Endothelial cell of umbilical vein (primary cell): ENCODE measurements at regions not wholly inside any gene's neighbourhood (a gene's known extent, or its start where the extent isn't known, plus 50 kb on each side); places are given as distances from the start of the nearest gene placed in this dataset.
A peak's percentile ranks its signal among the peaks of the same experiment; 100 is the strongest.

Experiments used
- BruUV-seq: library from RNA; stranded (reverse); fragments of 400-500 nt; replicated peaks from 2 replicates; lab custom pipeline; 2021; lab: Mats Ljungman, UMichigan
- CTCF ChIA-PET: fragments of 300-600, 350-600 bp; sonication (Branson Sonifier 250); formaldehyde crosslinking; loops from one replicate; lab custom pipeline; 2021; ENCODE audit warnings: antibody characterized with exemption, inconsistent platforms; lab: Charles Lee
- POLR2A ChIA-PET: fragments of 300-600, 350-600 bp; sonication (Branson Sonifier 250); formaldehyde crosslinking; loops from one replicate; lab custom pipeline; 2021; ENCODE audit warnings: antibody characterized with exemption, inconsistent platforms; lab: Charles Lee
- DNase-seq: peaks from one replicate; pipeline ENCODE4 v3.0.0-alpha.2; 2011; ENCODE audit warnings: low read depth, low spot score
- FAIRE-seq: peaks from 2 replicates; lab custom pipeline; 2011; peaks lifted over from hg19 to GRCh38; lab: Jason Lieb, UNC
- H2AFZ ChIP-seq: 2 replicates; pipeline ENCODE4 v1.6.0; 2012; ENCODE audit warnings: low read depth, low read length, control low read depth, inconsistent platforms
- H3K27ac ChIP-seq: 2 replicates; pipeline ENCODE4 v1.5.1; 2011; ENCODE audit warnings: low read depth, mild to moderate bottlenecking, control low read depth, low read length, moderate library complexity; ENCODE audit not compliant: insufficient read depth
- H3K27me3 ChIP-seq, 2 experiments: 2 replicates each; pipeline versions ENCODE4 v1.6.0 to v1.6.1; 2011; ENCODE audit warnings: low read length in 2 of 2, mixed read lengths in 1 of 2; ENCODE audit not compliant: control insufficient read depth in 2 of 2, insufficient read depth in 2 of 2
- H3K36me3 ChIP-seq, 2 experiments: 2 replicates in 1 of 2; 3 replicates in 1 of 2; pipeline ENCODE4 v1.5.1; 2011; ENCODE audit warnings: low read length in 2 of 2, mild to moderate bottlenecking in 1 of 2, moderate library complexity in 1 of 2; ENCODE audit not compliant: control insufficient read depth in 2 of 2, insufficient read depth in 2 of 2; ENCODE audit errors: extremely low read depth in 1 of 2
- H3K4me1 ChIP-seq: 3 replicates; pipeline ENCODE4 v1.5.1; 2011; ENCODE audit warnings: mild to moderate bottlenecking, low read length; ENCODE audit not compliant: control insufficient read depth, insufficient read depth; ENCODE audit errors: extremely low read depth
- H3K4me2 ChIP-seq: 2 replicates; pipeline ENCODE4 v1.6.1; 2011; ENCODE audit warnings: low read length, control low read depth, mixed read lengths; ENCODE audit not compliant: insufficient read depth
- H3K4me3 ChIP-seq, 3 experiments: fragments of 200-600 bp in 1 of 3; sonication (generic), shearing (Covaris generic) in 1 of 3; replicated peaks in 1 of 3; 2 replicates each; pipeline ENCODE4 v1.5.1; 2011 to 2016; ENCODE audit warnings: control low read depth in 3 of 3, low read length in 3 of 3, mild to moderate bottlenecking in 2 of 3, inconsistent platforms in 1 of 3, low read depth in 1 of 3, moderate library complexity in 1 of 3; ENCODE audit not compliant: insufficient read depth in 1 of 3
- H3K79me2 ChIP-seq: 2 replicates; pipeline ENCODE4 v1.6.0; 2012; ENCODE audit warnings: low read length, inconsistent platforms; ENCODE audit not compliant: control insufficient read depth, insufficient read depth
- H3K9ac ChIP-seq: replicated peaks from 2 replicates; pipeline ENCODE3; 2011; ENCODE audit warnings: low read length, control low read depth; ENCODE audit not compliant: insufficient read depth; ENCODE audit errors: extremely low read depth
- H3K9me1 ChIP-seq: replicated peaks from 3 replicates; pipeline ENCODE4 v1.6.0; 2011; ENCODE audit warnings: mild to moderate bottlenecking, low read length; ENCODE audit not compliant: control insufficient read depth, insufficient read depth; ENCODE audit errors: extremely low read depth
- H3K9me3 ChIP-seq: replicated peaks from 2 replicates; pipeline ENCODE4 v1.5.1; 2012; ENCODE audit warnings: low read length, inconsistent platforms; ENCODE audit not compliant: control insufficient read depth, insufficient read depth
- H4K20me1 ChIP-seq: replicated peaks from 2 replicates; pipeline ENCODE3; 2011; ENCODE audit warnings: mild to moderate bottlenecking, low read length; ENCODE audit not compliant: control insufficient read depth, insufficient read depth; ENCODE audit errors: extremely low read depth
- EZH2 ChIP-seq: IDR thresholded peaks from 2 replicates; pipeline ENCODE4 v1.6.1; 2012; ENCODE audit warnings: borderline replicate concordance, low read depth, mild to moderate bottlenecking, moderate library complexity, low read length, inconsistent platforms; ENCODE audit not compliant: severe bottlenecking
- FOS ChIP-seq: IDR thresholded peaks from 2 replicates; pipeline ENCODE4 v1.6.1; 2011; ENCODE audit warnings: mild to moderate bottlenecking, low read length, moderate library complexity, borderline replicate concordance; ENCODE audit not compliant: insufficient read depth
- GATA2 ChIP-seq: IDR thresholded peaks from 2 replicates; pipeline ENCODE4 v1.7.0; 2011; ENCODE audit warnings: low read depth, mild to moderate bottlenecking, moderate library complexity, mixed read lengths, low read length; ENCODE audit not compliant: insufficient read length, insufficient read depth
- JUN ChIP-seq: IDR thresholded peaks from 2 replicates; pipeline ENCODE4 v1.6.1; 2011; ENCODE audit warnings: borderline replicate concordance, low read depth; ENCODE audit not compliant: insufficient read length, insufficient read depth
- MAX ChIP-seq: IDR thresholded peaks from 2 replicates; pipeline ENCODE4 v1.6.1; 2011; ENCODE audit not compliant: insufficient read depth, insufficient read length
- MYC ChIP-seq: IDR thresholded peaks from one replicate; pipeline ENCODE4 v1.6.1; 2011; ENCODE audit warnings: mild to moderate bottlenecking, low read depth, low read length
- POLR2A ChIP-seq: IDR thresholded peaks from 2 replicates; pipeline ENCODE4 v1.6.1; 2012; ENCODE audit warnings: low read depth, mild to moderate bottlenecking, control low read depth, low read length
- POLR2AphosphoS5 ChIP-seq: IDR thresholded peaks from 2 replicates; pipeline ENCODE4 v1.6.1; 2012; ENCODE audit warnings: low read depth, mild to moderate bottlenecking, control low read depth, low read length, moderate library complexity; ENCODE audit not compliant: insufficient read depth
- dilution Hi-C: fragments of 300-500 bp; cut with MboI; formaldehyde crosslinking; loops from one replicate; pipeline ENCODE4 v1.15.0; 2019; ENCODE audit warnings: low sequenced_read_pairs; ENCODE audit not compliant: extremely low pct_ligation_motif_present
- intact Hi-C: fragments of 100-400 bp; cut with micrococcal nuclease; formaldehyde crosslinking; loops from one replicate; pipeline ENCODE4 v1.10.0; 2022
- TF ChIP-seq, protein P1 (sequence below), 2 donors: IDR thresholded peaks; 1 replicate in 1 of 2; 2 replicates in 1 of 2; pipeline ENCODE4 v1.5.1; 2011; ENCODE audit warnings: low read length in 2 of 2, mild to moderate bottlenecking in 2 of 2, moderate library complexity in 2 of 2, control low read depth in 1 of 2, inconsistent platforms in 1 of 2, low read depth in 1 of 2; ENCODE audit not compliant: insufficient read depth in 1 of 2; ENCODE audit errors: extremely low read depth in 1 of 2

DNA sequence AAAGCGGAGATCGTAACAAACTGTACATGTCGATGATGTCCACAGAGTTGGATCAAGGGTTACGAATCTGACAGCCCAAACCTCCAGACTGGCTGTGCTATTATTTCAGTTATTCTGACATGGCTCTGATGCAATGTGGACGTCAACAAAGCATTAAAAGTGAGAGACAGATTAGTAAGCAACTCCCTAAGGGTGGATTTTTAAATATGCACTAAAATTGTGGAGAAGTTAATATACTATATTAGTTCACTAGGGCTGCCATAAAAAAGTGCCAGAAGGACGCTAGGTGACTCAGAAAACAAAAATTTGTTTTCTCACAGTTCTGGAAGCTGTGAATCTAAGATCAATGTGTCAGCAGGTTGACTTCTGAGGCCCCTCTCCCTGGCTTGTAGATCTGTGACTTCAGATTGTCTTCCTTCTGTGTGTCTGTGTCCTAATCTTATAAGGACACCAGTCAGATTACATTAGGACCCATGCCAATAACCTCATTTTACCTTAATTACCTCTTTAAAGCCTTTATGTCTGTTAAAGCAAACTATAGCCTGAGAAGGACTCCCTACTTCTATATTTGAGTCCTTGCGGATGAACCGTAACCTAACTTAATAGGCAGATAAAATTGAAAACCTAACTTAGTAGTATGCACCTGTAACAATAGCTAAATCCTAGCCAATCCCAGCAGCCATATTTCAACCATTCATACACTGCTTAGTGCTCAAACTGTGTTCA lies 66.0 kb upstream of the BACH1 start:
- no peak overlapping the region for H3K27ac ChIP-seq

DNA sequence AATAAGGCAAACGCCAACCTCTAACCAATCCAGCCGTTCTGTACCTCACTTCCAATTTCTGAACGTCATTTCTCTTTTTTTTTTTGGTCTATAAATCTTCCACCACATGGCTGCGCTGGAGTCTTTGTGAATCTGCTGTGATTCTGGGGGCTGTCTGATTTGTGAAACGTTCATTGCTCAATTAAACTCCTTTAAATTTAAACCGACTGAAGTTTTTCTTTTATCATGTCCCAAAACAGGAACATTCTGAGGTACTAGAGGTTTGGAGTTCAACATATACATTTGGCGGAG lies 65.5 kb upstream of the BACH1 start:
- Histone ChIP-seq H2AFZ (no peak overlapping the region), H3K9ac (no peak overlapping the region), H3K27ac (no peak overlapping the region), H3K9me3 (no peaks in the 10 kb centered on the region), H3K27me3 (no peaks in the 10 kb centered on the region), H3K4me1 (peaks cover 18% of the 10 kb centered on the region), H3K4me2 (no peak overlapping the region), H3K9me1 (no peaks in the 10 kb centered on the region), H3K79me2 (no peaks in the 10 kb centered on the region), H3K36me3 (no peaks in the 10 kb centered on the region), H3K4me3 (no peak overlapping the region), H4K20me1 (no peaks in the 10 kb centered on the region)
- dilution Hi-C loops = no loop called here
- BruUV-seq = no TSS peak
- ChIA-PET POLR2A (no interaction called here), CTCF (interaction anchor here (0.9 to 1.3 kb wide), 2 partner anchors 8 to 23 kb away, joined by 3 to 5 read pairs; no protein-coding TSS in a partner anchor)
- intact Hi-C loops = no loop called here
- FAIRE-seq (peak; percentile 62), DNase-seq (no peak)
- TF ChIP-seq JUN = no peak
- TF ChIP-seq MYC = no peak
- no peak for TF ChIP-seq POLR2A
- no peak for TF ChIP-seq MAX
- no peak for TF ChIP-seq FOS
- TF ChIP-seq, protein P1, sequence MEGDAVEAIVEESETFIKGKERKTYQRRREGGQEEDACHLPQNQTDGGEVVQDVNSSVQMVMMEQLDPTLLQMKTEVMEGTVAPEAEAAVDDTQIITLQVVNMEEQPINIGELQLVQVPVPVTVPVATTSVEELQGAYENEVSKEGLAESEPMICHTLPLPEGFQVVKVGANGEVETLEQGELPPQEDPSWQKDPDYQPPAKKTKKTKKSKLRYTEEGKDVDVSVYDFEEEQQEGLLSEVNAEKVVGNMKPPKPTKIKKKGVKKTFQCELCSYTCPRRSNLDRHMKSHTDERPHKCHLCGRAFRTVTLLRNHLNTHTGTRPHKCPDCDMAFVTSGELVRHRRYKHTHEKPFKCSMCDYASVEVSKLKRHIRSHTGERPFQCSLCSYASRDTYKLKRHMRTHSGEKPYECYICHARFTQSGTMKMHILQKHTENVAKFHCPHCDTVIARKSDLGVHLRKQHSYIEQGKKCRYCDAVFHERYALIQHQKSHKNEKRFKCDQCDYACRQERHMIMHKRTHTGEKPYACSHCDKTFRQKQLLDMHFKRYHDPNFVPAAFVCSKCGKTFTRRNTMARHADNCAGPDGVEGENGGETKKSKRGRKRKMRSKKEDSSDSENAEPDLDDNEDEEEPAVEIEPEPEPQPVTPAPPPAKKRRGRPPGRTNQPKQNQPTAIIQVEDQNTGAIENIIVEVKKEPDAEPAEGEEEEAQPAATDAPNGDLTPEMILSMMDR (IDR thresholded peaks at IDR 0.05; ENCODE audit: extremely low read depth in 1 of 2, insufficient read depth in 1 of 2, low read depth in 1 of 2, low read length in 2 of 2) = no peak
- no peak for TF ChIP-seq GATA2
- no peak for TF ChIP-seq EZH2
- TF ChIP-seq POLR2AphosphoS5 = no peak

More for the DNA sequence above, 66.0 kb upstream of the BACH1 start:
- H3K27me3 ChIP-seq = no peaks in the 10 kb centered on the region
- CTCF ChIA-PET = no interaction called here
- no peaks in the 10 kb centered on the region for H3K9me3 ChIP-seq
- H3K79me2 ChIP-seq = no peaks in the 10 kb centered on the region
- H3K4me2 ChIP-seq = no peak overlapping the region
- dilution Hi-C loops (no loop called here), intact Hi-C loops (no loop called here)
- no peak overlapping the region for H3K4me3 ChIP-seq
- DNase-seq = peak; percentile 60
- H3K36me3 ChIP-seq = no peaks in the 10 kb centered on the region
- TF ChIP-seq, protein P1 (IDR thresholded peaks at IDR 0.05; ENCODE audit: extremely low read depth in 1 of 2, insufficient read depth in 1 of 2, low read depth in 1 of 2, low read length in 2 of 2) = no peak
- TF ChIP-seq GATA2 (peak; percentile 47), JUN (peak; percentile 11), FOS (peak; percentile 56)
- H2AFZ ChIP-seq = no peak overlapping the region
- no peaks in the 10 kb centered on the region for H4K20me1 ChIP-seq
- H3K9me1 ChIP-seq = no peaks in the 10 kb centered on the region
- peak; percentile 68 for FAIRE-seq
- POLR2A ChIA-PET = no interaction called here
- BruUV-seq = no TSS peak
- H3K9ac ChIP-seq = no peak overlapping the region
- H3K4me1 ChIP-seq = peaks cover 18% of the 10 kb centered on the region
